HEK293 (cell line): ENCODE measurements at regions not wholly inside any gene's neighbourhood (a gene's known extent, or its start where the extent isn't known, plus 50 kb on each side); places are given as distances from the start of the nearest gene placed in this dataset.

ENCODE experiments used
- CTCF ChIA-PET: fragments of 350-600 bp; formaldehyde crosslinking; extraction: SDS; loops from one replicate; lab custom pipeline; 2021; ENCODE audit warnings: antibody characterized with exemption; lab: Yijun Ruan, JAX
- POLR2A ChIA-PET: fragments of 300-600 bp; formaldehyde crosslinking; extraction: SDS; loops from one replicate; lab custom pipeline; 2020; ENCODE audit warnings: antibody characterized with exemption, inconsistent platforms; lab: Yijun Ruan, JAX
- H3K27ac ChIP-seq: fragments of 200-500 bp; sonication (Bioruptor generic); 2 replicates; pipeline ENCODE4 v1.5.1; 2014; ENCODE audit warnings: low read depth, low read length, control low read depth, inconsistent platforms; ENCODE audit errors: extremely low read depth
- H3K36me3 ChIP-seq, 2 experiments: fragments of 200-500 bp in 1 of 2; sonication (Bioruptor generic) in 1 of 2; 1 replicate in 1 of 2; 2 replicates in 1 of 2; pipeline ENCODE4 v1.5.1; 2014 to 2017; ENCODE audit warnings: inconsistent platforms in 2 of 2, low read length in 2 of 2; ENCODE audit not compliant: control insufficient read depth in 2 of 2, insufficient read depth in 1 of 2
- H3K4me1 ChIP-seq: fragments of 200-500 bp; sonication (Bioruptor generic); 2 replicates; pipeline ENCODE4 v1.5.1; 2014; ENCODE audit warnings: mild to moderate bottlenecking, low read length, inconsistent platforms; ENCODE audit not compliant: control insufficient read depth, insufficient read depth
- H3K4me3 ChIP-seq: 2 replicates; pipeline ENCODE4 v1.5.1; 2011; ENCODE audit warnings: low read depth, mild to moderate bottlenecking, control low read depth, low read length, moderate library complexity
- H3K9me3 ChIP-seq: fragments of 200-500 bp; sonication (Bioruptor generic); 2 replicates; pipeline ENCODE4 v1.5.1; 2014; ENCODE audit warnings: low read depth, low read length, inconsistent platforms; ENCODE audit not compliant: control insufficient read depth, insufficient read depth
- HIC1 ChIP-seq: fragments of 450-650 bp; formaldehyde crosslinking; IDR thresholded peaks from 2 replicates; pipeline ENCODE4 v1.5.1; 2016; ENCODE audit warnings: missing biosample characterization, missing genetic modification characterization
- HOXD13 ChIP-seq: sonication (generic); formaldehyde crosslinking; IDR thresholded peaks from 2 replicates; pipeline ENCODE4 v1.8.0; 2022; ENCODE audit warnings: missing genetic modification reagents, borderline replicate concordance
- MYNN ChIP-seq: fragments of 450-650 bp; formaldehyde crosslinking; IDR thresholded peaks from 2 replicates; pipeline ENCODE4 v1.5.1; 2016; ENCODE audit warnings: missing biosample characterization, missing genetic modification characterization, borderline replicate concordance
- PRDM2 ChIP-seq: fragments of 450-650 bp; formaldehyde crosslinking; IDR thresholded peaks from 2 replicates; pipeline ENCODE4 v1.5.1; 2016; ENCODE audit warnings: missing biosample characterization, missing genetic modification characterization, borderline replicate concordance
- ZNF133 ChIP-seq: fragments of 450-650 bp; formaldehyde crosslinking; IDR thresholded peaks from 2 replicates; pipeline ENCODE4 v1.5.1; 2016; ENCODE audit warnings: missing biosample characterization, missing genetic modification characterization
- ZNF266 ChIP-seq: fragments of 450-650 bp; formaldehyde crosslinking; IDR thresholded peaks from 2 replicates; pipeline ENCODE4 v1.5.1; 2016; ENCODE audit warnings: missing biosample characterization, missing genetic modification characterization, low read depth
- ZNF302 ChIP-seq: fragments of 450-650 bp; formaldehyde crosslinking; IDR thresholded peaks from 2 replicates; pipeline ENCODE4 v1.5.1; 2016; ENCODE audit warnings: missing biosample characterization, missing genetic modification characterization, low read depth
- ZNF341 ChIP-seq: fragments of 450-650 bp; formaldehyde crosslinking; IDR thresholded peaks from 2 replicates; pipeline ENCODE4; 2016; ENCODE audit warnings: low read depth, missing biosample characterization, missing genetic modification characterization
- ZNF513 ChIP-seq: fragments of 450-650 bp; IDR thresholded peaks from 2 replicates; pipeline ENCODE4 v1.5.1; 2018; ENCODE audit warnings: missing biosample characterization, missing genetic modification characterization
- ZNF530 ChIP-seq: fragments of 450-650 bp; formaldehyde crosslinking; IDR thresholded peaks from 2 replicates; pipeline ENCODE4 v1.5.1; 2016; ENCODE audit warnings: low read depth, missing biosample characterization, missing genetic modification characterization
- ZNF549 ChIP-seq: fragments of 450-650 bp; IDR thresholded peaks from 2 replicates; pipeline ENCODE4 v1.5.1; 2018; ENCODE audit warnings: missing biosample characterization, missing genetic modification characterization, mild to moderate bottlenecking, inconsistent platforms, moderate library complexity
- ZNF558 ChIP-seq: fragments of 450-650 bp; formaldehyde crosslinking; IDR thresholded peaks from 2 replicates; pipeline ENCODE4 v1.5.1; 2016; ENCODE audit warnings: missing biosample characterization, missing genetic modification characterization
- ZNF677 ChIP-seq: fragments of 450-650 bp; IDR thresholded peaks from 2 replicates; pipeline ENCODE4 v1.5.0; 2018; ENCODE audit warnings: missing biosample characterization, mild to moderate bottlenecking, missing genetic modification characterization, moderate library complexity
- ZNF785 ChIP-seq: fragments of 450-650 bp; formaldehyde crosslinking; IDR thresholded peaks from 2 replicates; pipeline ENCODE4 v1.5.1; 2016; ENCODE audit warnings: missing biosample characterization, missing genetic modification characterization

GRCh38 chr1:193462629-193463320 is 276.4 kb upstream of the B3GALT2 start:
- CTCF ChIA-PET = interaction anchor here (0.6 kb wide), 1 partner anchor 9 kb away, joined by 6 read pairs; no protein-coding TSS in a partner anchor
- Histone ChIP-seq H3K4me3 (no peak overlapping the region), H3K27ac (no peak overlapping the region), H3K9me3 (no peaks in the 10 kb centered on the region), H3K36me3 (no peaks in the 10 kb centered on the region), H3K4me1 (no peaks in the 10 kb centered on the region)
- POLR2A ChIA-PET = no interaction called here
- no peak for TF ChIP-seq ZNF530 (tag by site-specific recombination)
- TF ChIP-seq ZNF558 (tag by site-specific recombination) = no peak
- TF ChIP-seq ZNF341 = no peak
- TF ChIP-seq HIC1 = no peak
- no peak for TF ChIP-seq ZNF677 (tag by site-specific recombination)
- TF ChIP-seq ZNF513 (tag by site-specific recombination) = no peak
- TF ChIP-seq HOXD13 (CRISPR knock-in tag) = no peak
- TF ChIP-seq MYNN = no peak

- ChIA-PET CTCF (interaction anchor here (0.5 kb wide), 1 partner anchor 220 kb away, joined by 3 read pairs; no protein-coding TSS in a partner anchor), POLR2A (no interaction called here)
- Histone ChIP-seq H3K4me3 (no peak overlapping the region), H3K36me3 (no peaks in the 10 kb centered on the region), H3K4me1 (no peaks in the 10 kb centered on the region), H3K27ac (no peak overlapping the region), H3K9me3 (no peaks in the 10 kb centered on the region)
- no peak for TF ChIP-seq PRDM2 (tag by site-specific recombination)
- no peak for TF ChIP-seq ZNF302 (tag by site-specific recombination)
Observed at GRCh38 chr1:193458628-193459027, 272.2 kb upstream of the B3GALT2 start.

- TF ChIP-seq MYNN (no peak), ZNF133 (tag by site-specific recombination) (no peak), ZNF549 (no peak), ZNF785 (tag by site-specific recombination) (no peak), ZNF266 (tag by site-specific recombination) (no peak)
- no peak overlapping the region for H3K4me3 ChIP-seq
- no peaks in the 10 kb centered on the region for H3K4me1 ChIP-seq
- H3K36me3 ChIP-seq = no peaks in the 10 kb centered on the region
- H3K9me3 ChIP-seq = no peaks in the 10 kb centered on the region
- ChIA-PET CTCF (no interaction called here), POLR2A (no interaction called here)
- H3K27ac ChIP-seq = no peak overlapping the region
Observed at GRCh38 chr1:193457676-193458075, 271.3 kb upstream of the B3GALT2 start.
